ENCODE measurements at regions not wholly inside any gene's neighbourhood (a gene's known extent, or its start where the extent isn't known, plus 50 kb on each side); places are given as distances from the start of the nearest gene placed in this dataset.
"Not testable (repeated sequence)": the region's sequence is repeated elsewhere in the genome, so short reads cannot be mapped to it uniquely, and the experiment has no call there.

GRCh38 chr3:148554367-148554766, 143.3 kb upstream of the AGTR1 start:
- Histone ChIP-seq H3K4me3 (no peak overlapping the region), H3K27ac (no peak overlapping the region)

GRCh38 chr3:148556664-148557063, 141.0 kb upstream of the AGTR1 start:
- H3K27ac ChIP-seq = no peak overlapping the region

GRCh38 chr3:148577579-148577978, 120.1 kb upstream of the AGTR1 start:
- not testable (repeated sequence) for H3K4me3 ChIP-seq, H3K27ac ChIP-seq

More at GRCh38 chr3:148556664-148557063, 141.0 kb upstream of the AGTR1 start:
- no peak overlapping the region for H3K4me3 ChIP-seq

- Histone ChIP-seq H3K27ac (no peak overlapping the region), H3K4me3 (no peak overlapping the region)
Measured at GRCh38 chr3:148582126-148582525, 115.6 kb upstream of the AGTR1 start.

GRCh38 chr3:148583793-148584192, 113.9 kb upstream of the AGTR1 start:
- no peak overlapping the region for H3K4me3 ChIP-seq
- no peak overlapping the region for H3K27ac ChIP-seq

- H3K27ac ChIP-seq = no peak overlapping the region
- H3K4me3 ChIP-seq = no peak overlapping the region
Measured at GRCh38 chr3:148584438-148584837, 113.3 kb upstream of the AGTR1 start.

- Histone ChIP-seq H3K4me3 (no peak overlapping the region), H3K27ac (no peak overlapping the region)
Measured at GRCh38 chr3:148585671-148586379, 111.9 kb upstream of the AGTR1 start.

- Histone ChIP-seq H3K4me3 (no peak overlapping the region), H3K27ac (no peak overlapping the region)
Measured at GRCh38 chr3:148588291-148588690, 109.4 kb upstream of the AGTR1 start.

GRCh38 chr3:148591525-148591924, 106.2 kb upstream of the AGTR1 start:
- Histone ChIP-seq H3K27ac (no peak overlapping the region), H3K4me3 (no peak overlapping the region)

GRCh38 chr3:148598619-148599018, 99.1 kb upstream of the AGTR1 start:
- Histone ChIP-seq H3K27ac (no peak overlapping the region), H3K4me3 (no peak overlapping the region)

- Histone ChIP-seq H3K4me3 (no peak overlapping the region), H3K27ac (no peak overlapping the region)
Measured at GRCh38 chr3:148599481-148599880, 98.2 kb upstream of the AGTR1 start.

GRCh38 chr3:148600440-148600839, 97.3 kb upstream of the AGTR1 start:
- Histone ChIP-seq H3K27ac (no peak overlapping the region), H3K4me3 (no peak overlapping the region)

GRCh38 chr3:148600902-148601765, 96.6 kb upstream of the AGTR1 start:
- Histone ChIP-seq H3K27ac (no peak overlapping the region), H3K4me3 (no peak overlapping the region)

GRCh38 chr3:148601766-148602685, 95.7 kb upstream of the AGTR1 start:
- Histone ChIP-seq H3K27ac (no peak overlapping the region), H3K4me3 (no peak overlapping the region)

GRCh38 chr3:148604270-148605085, 93.2 kb upstream of the AGTR1 start:
- Histone ChIP-seq H3K27ac (no peak overlapping the region), H3K4me3 (no peak overlapping the region)

GRCh38 chr3:148605521-148605920, 92.2 kb upstream of the AGTR1 start:
- Histone ChIP-seq H3K27ac (no peak overlapping the region), H3K4me3 (no peak overlapping the region)

- Histone ChIP-seq H3K4me3 (no peak overlapping the region), H3K27ac (no peak overlapping the region)
Measured at GRCh38 chr3:148606979-148607378, 90.7 kb upstream of the AGTR1 start.

- H3K4me3 ChIP-seq = no peak overlapping the region
- no peak overlapping the region for H3K27ac ChIP-seq
Measured at GRCh38 chr3:148607491-148607890, 90.2 kb upstream of the AGTR1 start.

GRCh38 chr3:148612278-148612677, 85.4 kb upstream of the AGTR1 start:
- Histone ChIP-seq H3K27ac (no peak overlapping the region), H3K4me3 (no peak overlapping the region)
